GM18519 (cell line): ENCODE measurements at regions not wholly inside any gene's neighbourhood (a gene's known extent, or its start where the extent isn't known, plus 50 kb on each side); places are given as distances from the start of the nearest gene placed in this dataset.

Source experiments
- ATAC-seq: cut with Tn5 transposase; IDR thresholded peaks from one replicate; pipeline ENCODE4 v1.9.1; 2021; ENCODE audit warnings: mild to moderate bottlenecking, moderate library complexity; ENCODE audit not compliant: unreplicated experiment, low FRiP score

GRCh38 chr5:40390281-40391149 is 289.2 kb upstream of the PTGER4 start:
- ATAC-seq: no peak

DNA sequence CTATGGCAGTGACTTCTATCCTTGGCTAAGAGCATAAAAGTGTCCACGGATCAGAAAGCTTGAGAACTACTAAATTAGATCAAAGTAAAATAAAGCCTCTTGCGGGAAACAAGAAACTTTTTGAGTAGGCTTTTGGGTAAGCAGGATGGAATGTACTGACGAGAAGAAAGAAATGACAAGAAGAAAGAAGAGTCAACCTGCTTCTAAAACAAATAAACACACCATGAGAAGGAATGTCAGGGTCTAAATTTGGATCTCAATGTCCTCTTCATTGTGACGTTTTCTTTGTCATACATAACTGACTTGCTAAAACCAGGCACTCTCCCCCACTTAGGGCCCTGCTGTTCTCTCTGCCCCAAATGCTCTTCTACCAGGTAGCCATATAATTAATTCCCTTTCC is 290.1 kb upstream of the PTGER4 start:
- no peak for ATAC-seq

- peak; percentile 71 for ATAC-seq
These were observed 293.4 kb upstream of the PTGER4 start for GRCh38 chr5:40386289-40386688.

DNA sequence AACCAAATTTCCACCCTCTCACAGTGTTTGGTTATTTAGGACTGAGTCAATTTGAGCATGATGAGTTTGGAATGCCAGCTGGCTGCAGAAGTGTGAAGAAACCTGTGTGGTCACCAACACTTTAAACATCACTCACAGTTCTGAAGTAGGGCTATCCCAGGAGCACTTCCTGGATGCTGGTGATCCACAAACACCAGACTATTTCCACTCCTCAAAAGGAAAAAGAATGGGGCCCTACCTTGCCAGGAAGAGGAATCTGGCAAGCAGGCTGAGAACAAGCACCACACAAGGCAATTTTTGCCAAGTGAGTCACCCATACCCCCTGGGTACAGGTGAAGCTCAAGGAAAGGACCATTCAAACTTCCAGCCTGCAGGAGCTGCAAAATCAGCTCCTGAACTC is 294.2 kb upstream of the PTGER4 start:
- no peak for ATAC-seq

DNA sequence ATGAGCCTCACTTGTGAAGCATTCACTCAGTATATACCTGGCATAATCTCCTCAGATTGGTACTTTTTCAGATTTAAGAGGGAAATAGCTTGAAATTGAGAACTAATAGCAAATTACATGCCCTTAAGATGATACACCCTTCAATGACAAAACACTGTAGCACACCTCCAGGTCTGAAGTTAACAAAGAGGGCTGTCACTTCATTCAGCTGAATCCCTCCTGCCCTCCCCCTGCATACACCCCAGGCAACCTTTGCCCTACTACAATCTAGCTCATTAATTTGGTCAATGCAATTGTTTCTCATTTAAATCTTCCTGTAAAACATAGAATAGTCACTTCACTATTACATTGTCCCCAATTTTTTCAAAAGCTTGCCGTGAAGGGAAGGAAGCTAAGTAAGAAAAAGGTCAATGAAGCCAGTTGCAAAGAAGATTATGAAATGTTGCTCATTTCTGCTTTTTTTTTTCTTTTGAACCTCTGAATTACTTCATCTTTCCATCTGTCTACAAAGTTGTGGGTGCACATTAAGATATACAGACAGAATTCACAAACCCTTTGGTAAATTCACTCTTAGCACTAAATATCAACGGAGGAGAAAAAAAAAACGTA is 294.8 kb upstream of the PTGER4 start:
- ATAC-seq: no peak

DNA sequence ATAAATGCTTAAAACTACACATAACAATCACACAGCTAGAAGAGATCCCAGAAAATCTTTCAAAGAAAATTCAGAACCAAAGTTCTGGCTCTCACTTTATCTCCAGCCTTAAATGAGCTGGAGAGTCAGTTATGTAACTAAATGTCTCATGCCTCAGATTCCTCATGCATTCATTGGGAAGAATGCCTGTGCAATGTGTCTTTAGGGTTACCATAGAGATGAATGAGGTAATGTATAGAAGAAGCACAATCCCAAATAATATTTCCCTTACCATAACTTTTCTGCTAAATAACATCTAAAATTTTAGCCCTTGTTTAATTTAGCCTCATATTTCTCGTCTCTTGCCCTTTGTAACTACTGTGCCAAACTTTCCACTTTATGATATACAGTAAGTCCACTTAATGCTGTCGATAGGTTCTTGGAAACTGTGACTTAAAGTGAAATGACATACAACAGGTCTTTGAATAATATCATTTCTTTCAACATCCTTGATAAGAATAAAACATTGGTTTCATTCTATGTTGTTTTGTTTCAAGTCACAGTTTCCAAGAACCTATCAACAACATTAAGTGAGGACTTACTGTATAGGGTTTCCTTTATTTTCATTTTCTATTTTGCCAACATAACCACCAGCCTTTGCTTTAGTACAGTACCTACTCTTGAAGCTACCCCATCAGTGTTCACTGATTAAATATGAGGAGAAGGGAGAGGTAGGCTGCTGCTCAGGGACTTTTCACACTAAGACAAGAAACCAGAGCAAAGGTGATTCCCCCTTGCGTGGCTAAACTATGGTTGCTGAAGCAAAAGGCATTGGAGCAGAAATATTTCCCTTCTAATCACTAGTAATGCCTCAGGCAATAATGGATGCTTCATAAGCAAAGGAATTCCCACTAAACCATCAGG is 295.7 kb upstream of the PTGER4 start:
- no peak for ATAC-seq

- no peak for ATAC-seq
These were observed 297.9 kb upstream of the PTGER4 start for GRCh38 chr5:40381676-40382363.

- no peak for ATAC-seq
These were observed 298.7 kb upstream of the PTGER4 start for GRCh38 chr5:40381016-40381415.

- peak; percentile 76 for ATAC-seq
These were observed 301.1 kb upstream of the PTGER4 start for GRCh38 chr5:40378396-40379177.

- peak; percentile 47 for ATAC-seq
These were observed 303.1 kb upstream of the PTGER4 start for GRCh38 chr5:40376566-40376965.

GRCh38 chr5:40374853-40375252 is 304.9 kb upstream of the PTGER4 start:
- ATAC-seq: no peak

- no peak for ATAC-seq
These were observed 311.5 kb upstream of the PTGER4 start for GRCh38 chr5:40368200-40368599.

DNA sequence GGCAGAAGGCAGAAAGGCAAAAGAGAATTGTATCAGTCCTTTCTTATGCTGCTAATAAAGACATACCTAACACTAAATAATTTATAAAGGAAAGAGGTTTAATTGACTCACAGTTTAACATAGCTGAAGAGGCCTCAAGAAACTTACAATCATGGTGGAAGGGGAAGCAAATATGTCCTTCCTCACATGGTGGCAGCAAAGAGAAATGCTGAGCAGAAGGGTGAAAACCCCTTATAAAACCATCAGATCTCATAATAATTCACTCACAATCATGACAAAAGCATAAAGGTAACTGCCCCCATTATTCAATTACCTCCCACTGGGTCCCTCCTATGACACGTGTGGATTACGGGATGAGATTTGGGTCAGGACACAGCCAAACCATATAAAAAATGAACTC is 312.5 kb upstream of the PTGER4 start:
- ATAC-seq: no peak

GRCh38 chr5:40365342-40366330 is 314.1 kb upstream of the PTGER4 start:
- ATAC-seq: peak; percentile 79

DNA sequence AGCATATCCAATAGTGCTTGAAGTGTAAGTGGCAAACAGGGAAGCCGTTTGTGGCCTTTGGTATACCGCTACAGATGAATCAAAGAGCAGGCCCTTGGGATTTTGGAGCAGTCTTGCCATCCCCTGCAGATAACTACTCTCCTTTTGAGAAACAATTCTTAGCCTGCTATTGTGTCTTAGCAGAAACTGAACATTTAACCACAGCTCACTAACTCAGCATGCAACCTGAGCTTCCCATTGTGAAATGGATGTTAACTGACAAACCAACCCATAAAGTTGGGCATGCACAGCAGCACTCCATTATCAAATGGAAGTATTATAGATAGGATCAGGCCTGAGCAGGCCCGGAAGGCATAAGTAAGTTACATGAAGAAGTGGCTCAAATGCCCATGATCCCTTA is 315.3 kb upstream of the PTGER4 start:
- no peak for ATAC-seq

DNA sequence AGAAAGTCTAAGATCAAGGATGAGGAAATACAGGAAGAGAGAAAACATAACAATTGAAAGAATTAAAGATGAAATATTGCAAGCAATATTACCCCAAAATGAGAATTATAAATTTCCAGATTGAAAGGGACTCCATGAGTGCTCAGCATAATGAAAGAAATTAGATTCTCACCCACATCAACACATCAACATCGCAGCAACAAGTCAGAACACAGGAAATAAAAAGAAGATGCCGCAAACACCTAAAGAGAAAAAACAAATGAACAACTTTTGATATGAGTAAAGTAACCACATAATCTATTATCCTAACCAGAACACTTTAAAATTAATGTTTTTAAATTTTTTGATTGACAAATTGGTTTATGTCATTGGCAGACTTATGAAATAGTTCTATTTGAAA is 318.3 kb upstream of the PTGER4 start:
- ATAC-seq: no peak

DNA sequence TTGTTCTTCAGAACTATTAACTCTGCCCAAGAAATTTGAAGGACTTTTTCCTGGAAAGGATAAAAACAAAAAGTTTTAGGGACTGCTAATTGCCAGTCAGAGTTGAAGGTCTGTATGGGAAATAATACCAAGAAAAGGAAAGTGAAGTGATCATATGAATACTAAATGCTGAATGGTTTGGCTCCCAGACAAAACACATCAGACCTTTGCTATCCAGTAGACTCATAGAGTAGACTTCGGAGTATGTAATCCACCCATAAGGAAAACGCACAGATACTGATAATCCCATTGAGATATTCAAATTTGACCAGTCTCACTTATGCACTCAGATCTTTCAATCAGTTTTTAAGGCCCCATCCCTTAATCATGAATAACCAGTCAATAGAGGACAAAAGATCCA is 319.0 kb upstream of the PTGER4 start:
- ATAC-seq: no peak

DNA sequence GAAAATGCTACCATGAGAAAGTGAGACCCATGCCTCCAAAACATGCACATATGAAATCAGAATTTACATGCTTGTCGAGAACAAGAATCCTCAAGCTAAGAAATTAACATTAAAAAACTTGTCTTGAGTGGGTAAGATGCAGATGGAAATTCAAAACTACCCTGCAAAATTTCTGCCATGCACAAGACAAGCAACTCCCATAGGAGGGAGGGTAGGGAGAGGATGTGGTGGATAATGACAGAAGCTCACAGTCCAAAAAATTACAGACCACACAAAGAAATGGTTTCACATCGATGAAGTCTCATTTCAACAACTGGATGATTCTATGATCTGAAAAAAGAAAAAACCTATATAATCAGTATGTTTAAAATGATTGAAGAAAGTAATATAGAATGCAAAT is 319.9 kb upstream of the PTGER4 start:
- ATAC-seq: no peak

GRCh38 chr5:40359093-40359492 is 320.6 kb upstream of the PTGER4 start:
- ATAC-seq: no peak
